Prostate gland (tissue), 2 donors: ENCODE measurements at regions not wholly inside any gene's neighbourhood (a gene's known extent, or its start where the extent isn't known, plus 50 kb on each side); places are given as distances from the start of the nearest gene placed in this dataset.

Experiments used
- DNase-seq: peaks from one replicate; pipeline ENCODE4 v3.0.0-alpha.2; 2019; ENCODE audit warnings: low spot score
- H3K27ac ChIP-seq, 2 donors: fragments of 200-600 bp; sonication (generic); 2 replicates each; pipeline ENCODE4 v1.5.1; 2017 to 2019
- H3K27me3 ChIP-seq: fragments of 200-600 bp; sonication (generic); replicated peaks from 2 replicates; pipeline ENCODE4 v1.5.1; 2019; ENCODE audit not compliant: insufficient read depth
- H3K36me3 ChIP-seq, 2 donors: fragments of 200-600 bp; sonication (generic); 1 replicate in 1 of 2; 2 replicates in 1 of 2; pipeline versions ENCODE4 v1.5.1 to v1.8.1; 2017 to 2019
- H3K4me1 ChIP-seq: fragments of 200-600 bp; sonication (generic); replicated peaks from 2 replicates; pipeline ENCODE4 v1.5.1; 2019
- H3K4me3 ChIP-seq, 2 donors: fragments of 200-600 bp; sonication (generic); 2 replicates each; pipeline ENCODE4 v1.5.1; 2017 to 2019
- H3K9me3 ChIP-seq: fragments of 200-600 bp; sonication (generic); 2 replicates; pipeline ENCODE4 v1.5.1; 2017
- CTCF ChIP-seq, 4 experiments: fragments of 200-600 bp in 2 of 4; fragments of 450-650 bp in 2 of 4; sonication (generic) in 2 of 4; IDR thresholded peaks; 1 replicate in 3 of 4; 2 replicates in 1 of 4; pipeline ENCODE4 v1.5.1; 2016 to 2019; ENCODE audit warnings: antibody characterized with exemption in 4 of 4, mild to moderate bottlenecking in 2 of 4, moderate library complexity in 2 of 4
- POLR2A ChIP-seq: fragments of 450-650 bp; IDR thresholded peaks from one replicate; pipeline ENCODE4 v1.6.1; 2016; ENCODE audit warnings: antibody characterized with exemption, mild to moderate bottlenecking
- POLR2AphosphoS5 ChIP-seq: sonication (generic); formaldehyde crosslinking; IDR thresholded peaks from one replicate; pipeline ENCODE4 v1.6.1; 2017; ENCODE audit warnings: antibody characterized with exemption
- WGBS: methylation state at CpG from one replicate; pipeline ENCODE4 v1.1.5; 2018; 5-methylcytosine and 5-hydroxymethylcytosine counted together
- intact Hi-C: fragments of 100-400 bp; cut with DNase I; formaldehyde crosslinking; loops from one replicate; pipeline ENCODE4 v1.14.2; 2022

- TF ChIP-seq POLR2AphosphoS5 (no peak), CTCF (IDR thresholded peaks at IDR 0.05) (no peak), POLR2A (no peak)
- H3K27me3 ChIP-seq = no peaks in the 10 kb centered on the region
- H3K27ac ChIP-seq = no peak overlapping the region
- H3K36me3 ChIP-seq = no peaks in the 10 kb centered on the region
- intact Hi-C loops = no loop called here
- WGBS = 65% methylated on average over 7 of the region's 7 CpGs
- no peak overlapping the region for H3K4me3 ChIP-seq
- no peak for DNase-seq
- H3K9me3 ChIP-seq = no peaks in the 10 kb centered on the region
- H3K4me1 ChIP-seq = no peaks in the 10 kb centered on the region
Measured at GRCh38 chr3:152606146-152606545, 228.8 kb upstream of the P2RY1 start.

DNA sequence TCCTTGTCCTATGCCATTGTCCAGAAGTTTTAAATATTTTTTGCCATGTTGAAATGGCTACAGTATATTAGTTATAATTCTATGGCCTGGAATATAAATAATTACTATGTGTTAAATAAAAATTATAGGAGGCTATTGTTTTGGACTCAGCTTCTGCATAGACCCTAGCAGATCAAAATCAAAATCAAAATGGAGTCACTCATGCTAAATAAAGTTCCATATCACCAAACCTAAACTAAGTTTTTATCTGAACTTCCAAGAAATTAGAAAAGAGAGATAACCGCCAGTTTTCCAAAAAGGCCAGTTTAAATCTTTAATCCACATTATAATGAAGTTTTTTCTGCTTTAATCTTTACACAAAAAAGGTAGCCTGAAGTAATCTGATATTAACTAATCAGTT is 227.8 kb upstream of the P2RY1 start:
- H3K4me3 ChIP-seq = no peak overlapping the region
- no peak overlapping the region for H3K27ac ChIP-seq
- H3K9me3 ChIP-seq = no peaks in the 10 kb centered on the region
- H3K36me3 ChIP-seq = no peaks in the 10 kb centered on the region
- DNase-seq = no peak
- 100% methylated on average over 1 of the region's 1 CpG for WGBS
- TF ChIP-seq POLR2AphosphoS5 (no peak), POLR2A (no peak)
- no peaks in the 10 kb centered on the region for H3K27me3 ChIP-seq
- H3K4me1 ChIP-seq = no peaks in the 10 kb centered on the region
- intact Hi-C loops = no loop called here

GRCh38 chr3:152608696-152609594 is 226.0 kb upstream of the P2RY1 start:
- intact Hi-C loops = no loop called here
- DNase-seq = no peak
- Histone ChIP-seq H3K27me3 (no peaks in the 10 kb centered on the region), H3K4me1 (no peaks in the 10 kb centered on the region), H3K4me3 (no peak overlapping the region), H3K9me3 (no peaks in the 10 kb centered on the region), H3K27ac (no peak overlapping the region), H3K36me3 (no peaks in the 10 kb centered on the region)
- TF ChIP-seq CTCF (IDR thresholded peaks at IDR 0.05) = no peak
- no peak for TF ChIP-seq POLR2A
- no peak for TF ChIP-seq POLR2AphosphoS5
- WGBS = 72% methylated on average over 8 of the region's 8 CpGs

DNA sequence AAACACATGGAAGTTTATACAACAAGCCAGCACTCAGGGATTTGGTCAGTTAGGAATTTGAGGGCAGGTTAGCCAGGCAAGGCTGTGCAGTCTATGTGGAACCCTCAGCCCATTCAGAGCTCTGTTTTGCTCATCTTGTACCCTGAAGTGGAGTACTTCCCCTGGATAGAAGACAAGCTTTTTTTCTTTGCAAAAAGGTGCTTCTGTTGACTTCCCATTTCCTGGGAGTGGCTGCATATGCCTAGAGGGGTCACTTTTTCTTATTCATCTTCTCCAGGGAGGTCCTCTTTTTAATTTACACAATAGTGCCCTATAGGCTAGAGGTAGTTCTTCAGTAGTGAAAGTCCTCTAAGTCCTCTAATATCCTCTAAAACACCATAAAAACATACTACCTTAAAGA is 225.0 kb upstream of the P2RY1 start:
- intact Hi-C loops = no loop called here
- Histone ChIP-seq H3K27me3 (no peaks in the 10 kb centered on the region), H3K27ac (no peak overlapping the region), H3K36me3 (no peaks in the 10 kb centered on the region), H3K4me1 (no peaks in the 10 kb centered on the region), H3K4me3 (no peak overlapping the region), H3K9me3 (no peaks in the 10 kb centered on the region)
- TF ChIP-seq POLR2AphosphoS5 = no peak
- TF ChIP-seq CTCF (IDR thresholded peaks at IDR 0.05) = no peak
- no peak for TF ChIP-seq POLR2A
- no peak for DNase-seq

- no peaks in the 10 kb centered on the region for H3K9me3 ChIP-seq
- no peaks in the 10 kb centered on the region for H3K36me3 ChIP-seq
- no peak for DNase-seq
- no peak overlapping the region for H3K4me3 ChIP-seq
- no peaks in the 10 kb centered on the region for H3K4me1 ChIP-seq
- H3K27ac ChIP-seq = no peak overlapping the region
- H3K27me3 ChIP-seq = no peaks in the 10 kb centered on the region
- 86% methylated on average over 6 of the region's 6 CpGs for WGBS
- intact Hi-C loops = no loop called here
- TF ChIP-seq POLR2AphosphoS5 (no peak), POLR2A (no peak), CTCF (IDR thresholded peaks at IDR 0.05) (no peak)
Measured at GRCh38 chr3:152610622-152611021, 224.3 kb upstream of the P2RY1 start.
